ENCODE measurements at regions not wholly inside any gene's neighbourhood (a gene's known extent, or its start where the extent isn't known, plus 50 kb on each side); places are given as distances from the start of the nearest gene placed in this dataset.
A peak's percentile ranks its signal among the peaks of the same experiment; 100 is the strongest.

DNA sequence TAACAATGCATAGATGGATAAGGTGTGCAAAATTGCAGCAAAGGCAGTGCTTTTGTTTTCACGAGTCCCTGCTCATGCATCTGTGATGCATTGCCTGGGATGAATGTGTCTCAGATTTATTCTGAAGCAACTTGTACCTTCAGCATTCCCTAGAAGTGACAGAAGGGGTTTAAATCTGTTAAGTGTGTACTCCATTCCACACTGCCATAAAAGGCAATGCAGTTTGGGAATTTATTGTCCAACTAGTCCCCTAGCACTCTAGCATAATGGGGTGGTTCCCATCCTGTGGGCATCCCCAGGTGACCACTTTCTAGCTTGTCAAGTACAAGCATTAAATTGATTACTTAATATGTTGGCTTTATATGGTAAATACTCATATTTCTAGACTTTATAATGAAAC is 306.5 kb upstream of the CBLB start:
- Histone ChIP-seq H3K9me3 (ENCODE audit: control insufficient read depth, low read length) (no peaks in the 10 kb centered on the region), H3K36me3 (ENCODE audit: control insufficient read depth in 1 of 2, insufficient read depth in 2 of 2, low read length in 1 of 2) (no peaks in the 10 kb centered on the region), H3K27me3 (ENCODE audit: control insufficient read depth in 1 of 2, insufficient read depth in 2 of 2, low read length in 1 of 2) (no peaks in the 10 kb centered on the region), H3K27ac (ENCODE audit: low read depth in 1 of 2, low read length in 2 of 2) (no peak overlapping the region), H3K4me3 (ENCODE audit: low read length in 2 of 2) (no peak overlapping the region), H3K4me1 (ENCODE audit: control insufficient read depth in 1 of 2, insufficient read depth in 2 of 2, low read length in 2 of 2) (no peaks in the 10 kb centered on the region)
- ATAC-seq (ENCODE audit: low FRiP score), result no peak
- no peak for DNase-seq
- WGBS, 2 donors, result 88 to 89% methylated on average over 1 of the region's 1 CpG
- intact Hi-C loops (cut with DNase I), result no loop called here

DNA sequence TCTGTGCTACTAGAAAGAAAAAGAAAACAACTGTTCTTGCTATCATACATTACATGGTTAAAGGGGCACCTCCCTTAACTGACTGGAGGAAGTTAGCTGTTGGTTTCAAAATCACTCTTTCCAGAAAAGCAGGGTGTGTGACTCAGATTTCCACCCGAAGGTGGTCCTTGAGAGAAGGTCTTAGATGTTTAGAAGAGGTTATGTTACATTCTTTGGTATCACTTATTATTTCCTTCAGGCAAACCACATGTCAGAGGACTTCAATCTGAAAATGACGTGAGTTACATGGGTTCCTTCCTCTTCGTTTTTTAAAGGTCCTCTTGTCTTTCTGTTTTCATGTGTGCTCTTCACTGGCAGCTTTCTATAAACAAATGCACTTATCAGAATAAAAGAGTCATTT is 307.9 kb upstream of the CBLB start:
- WGBS, 2 donors, result 55 to 57% methylated on average over 3 of the region's 3 CpGs
- intact Hi-C loops (cut with DNase I), result no loop called here

DNA sequence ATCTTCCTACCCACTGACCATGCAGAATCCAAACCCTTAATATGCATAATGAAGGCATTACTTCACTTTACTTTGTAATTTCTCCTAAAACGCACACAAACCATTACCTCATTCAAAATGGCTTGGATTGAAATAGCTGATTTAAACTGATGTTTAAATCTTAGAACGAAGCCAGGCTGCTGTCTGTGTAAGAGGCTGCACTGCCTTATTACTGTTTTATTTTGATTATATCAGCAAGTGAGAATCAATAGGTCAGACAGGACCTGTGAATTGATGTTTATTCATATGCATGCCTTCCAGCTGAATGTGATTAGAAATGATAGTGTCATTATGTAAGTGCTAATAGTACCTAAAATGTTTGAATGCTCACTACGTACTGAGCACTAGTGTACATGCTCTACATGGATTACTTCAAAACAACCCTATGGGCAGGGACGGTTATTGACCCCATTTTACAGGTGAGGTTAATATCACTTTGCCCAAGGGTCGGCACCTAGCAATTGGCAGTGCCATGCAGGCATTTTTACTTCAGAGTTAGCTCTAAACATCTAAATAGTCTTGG is 314.2 kb upstream of the CBLB start:
- Histone ChIP-seq H3K4me3 (ENCODE audit: low read length in 2 of 2) (no peak overlapping the region), H3K36me3 (ENCODE audit: control insufficient read depth in 1 of 2, insufficient read depth in 2 of 2, low read length in 1 of 2) (no peaks in the 10 kb centered on the region), H3K9me3 (ENCODE audit: control insufficient read depth, low read length) (no peaks in the 10 kb centered on the region), H3K27ac (ENCODE audit: low read depth in 1 of 2, low read length in 2 of 2) (no peak overlapping the region), H3K27me3 (ENCODE audit: control insufficient read depth in 1 of 2, insufficient read depth in 2 of 2, low read length in 1 of 2) (no peaks in the 10 kb centered on the region), H3K4me1 (ENCODE audit: control insufficient read depth in 1 of 2, insufficient read depth in 2 of 2, low read length in 2 of 2) (no peaks in the 10 kb centered on the region)
- ATAC-seq (ENCODE audit: low FRiP score) (no peak), DNase-seq (no peak)
- WGBS, 2 donors, result 87 to 89% methylated on average over 5 of the region's 5 CpGs
- intact Hi-C loops (cut with DNase I), result no loop called here

More for the DNA sequence above, 307.9 kb upstream of the CBLB start:
- H3K9me3 ChIP-seq (ENCODE audit: control insufficient read depth, low read length), result no peaks in the 10 kb centered on the region
- no peaks in the 10 kb centered on the region for H3K36me3 ChIP-seq (ENCODE audit: control insufficient read depth in 1 of 2, insufficient read depth in 2 of 2, low read length in 1 of 2)
- no peak overlapping the region for H3K4me3 ChIP-seq (ENCODE audit: low read length in 2 of 2)
- H3K4me1 ChIP-seq (ENCODE audit: control insufficient read depth in 1 of 2, insufficient read depth in 2 of 2, low read length in 2 of 2), result no peaks in the 10 kb centered on the region
- no peaks in the 10 kb centered on the region for H3K27me3 ChIP-seq (ENCODE audit: control insufficient read depth in 1 of 2, insufficient read depth in 2 of 2, low read length in 1 of 2)
- ATAC-seq (ENCODE audit: low FRiP score), result peak; percentile 48
- H3K27ac ChIP-seq (ENCODE audit: low read depth in 1 of 2, low read length in 2 of 2), result no peak overlapping the region
- DNase-seq, result no peak

DNA sequence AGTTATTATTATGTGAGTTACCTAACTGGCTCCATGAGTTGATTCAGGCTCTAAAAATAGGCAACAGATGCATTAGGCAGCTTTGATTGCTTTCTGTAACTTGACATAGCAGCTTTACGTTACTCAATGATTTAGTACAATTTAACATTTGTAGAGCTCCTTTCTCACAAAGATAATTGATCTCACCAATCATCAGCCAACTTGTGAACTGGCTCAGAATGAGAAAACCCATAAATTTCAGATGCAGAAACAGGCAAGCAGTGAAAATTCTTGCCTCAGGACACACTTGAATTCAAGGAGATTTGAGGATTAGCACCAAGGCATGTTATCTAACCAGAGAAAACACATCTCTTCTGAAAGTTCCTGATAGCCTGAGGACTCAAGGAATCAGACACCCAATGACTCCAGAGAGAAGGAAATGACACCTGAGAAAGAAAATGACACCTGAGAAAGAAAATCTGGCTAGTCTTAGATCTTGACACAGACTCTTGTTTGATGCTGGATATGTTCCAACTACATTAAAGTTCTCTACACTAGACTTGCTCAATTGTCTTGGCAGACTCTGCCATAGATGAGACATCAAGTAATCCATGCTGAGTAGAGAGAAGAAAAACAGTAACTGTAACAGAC is 315.1 kb upstream of the CBLB start:
- no peaks in the 10 kb centered on the region for H3K27me3 ChIP-seq (ENCODE audit: control insufficient read depth in 1 of 2, insufficient read depth in 2 of 2, low read length in 1 of 2)
- H3K4me1 ChIP-seq (ENCODE audit: control insufficient read depth in 1 of 2, insufficient read depth in 2 of 2, low read length in 2 of 2), result no peaks in the 10 kb centered on the region
- no peak overlapping the region for H3K27ac ChIP-seq (ENCODE audit: low read depth in 1 of 2, low read length in 2 of 2)
- WGBS, 2 donors, result 74 to 76% methylated on average over 1 of the region's 1 CpG
- intact Hi-C loops (cut with DNase I), result no loop called here
- H3K4me3 ChIP-seq (ENCODE audit: low read length in 2 of 2), result no peak overlapping the region
- DNase-seq, result no peak
- H3K36me3 ChIP-seq (ENCODE audit: control insufficient read depth in 1 of 2, insufficient read depth in 2 of 2, low read length in 1 of 2), result no peaks in the 10 kb centered on the region
- ATAC-seq (ENCODE audit: low FRiP score), result no peak
- H3K9me3 ChIP-seq (ENCODE audit: control insufficient read depth, low read length), result no peaks in the 10 kb centered on the region

DNA sequence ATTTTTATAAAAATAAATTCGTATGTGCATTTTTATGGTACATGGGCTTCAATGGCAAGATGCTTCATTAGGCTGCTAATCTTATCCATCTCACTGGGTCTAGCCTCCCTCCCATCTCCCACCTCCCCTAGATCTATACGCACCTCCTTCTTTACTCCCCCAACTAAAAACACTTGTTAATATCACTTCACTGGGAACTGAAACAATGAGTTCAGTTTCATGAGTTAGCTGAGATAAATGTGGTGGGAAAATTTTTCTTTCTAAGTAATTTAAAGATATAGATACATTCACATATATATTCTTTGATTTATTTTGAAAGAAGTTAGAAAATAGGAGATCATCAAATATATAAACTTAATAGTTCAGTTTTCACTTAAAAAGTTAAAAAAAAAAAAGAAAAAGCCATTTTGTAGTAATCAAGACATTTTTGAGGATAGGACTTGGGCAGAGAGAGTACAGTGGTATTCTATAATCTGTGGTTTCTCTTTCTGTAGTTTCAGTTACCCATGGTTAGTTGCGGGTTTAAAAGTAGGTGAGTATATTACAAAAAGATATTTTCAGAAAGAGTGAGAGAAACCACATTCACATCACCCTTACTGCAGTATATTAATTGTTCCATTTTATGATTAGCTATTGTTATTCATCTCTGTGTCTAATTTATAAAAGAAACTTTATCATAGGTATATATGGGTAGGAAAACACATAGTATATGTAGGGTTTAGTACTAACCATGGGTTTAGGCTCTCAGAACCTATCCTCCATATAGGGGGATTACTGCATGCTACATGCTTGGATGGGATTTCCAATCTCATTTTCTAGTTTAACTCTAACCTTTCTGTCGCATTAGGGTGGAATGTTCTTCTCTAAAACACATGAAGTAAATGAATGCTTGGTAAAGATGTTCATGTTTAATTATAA is 316.0 kb upstream of the CBLB start:
- H3K4me3 ChIP-seq (ENCODE audit: low read length in 2 of 2), result no peak overlapping the region
- H3K36me3 ChIP-seq (ENCODE audit: control insufficient read depth in 1 of 2, insufficient read depth in 2 of 2, low read length in 1 of 2), result no peaks in the 10 kb centered on the region
- no peak for DNase-seq
- ATAC-seq (ENCODE audit: low FRiP score), result no peak
- no peaks in the 10 kb centered on the region for H3K9me3 ChIP-seq (ENCODE audit: control insufficient read depth, low read length)
- H3K4me1 ChIP-seq (ENCODE audit: control insufficient read depth in 1 of 2, insufficient read depth in 2 of 2, low read length in 2 of 2), result no peaks in the 10 kb centered on the region
- H3K27me3 ChIP-seq (ENCODE audit: control insufficient read depth in 1 of 2, insufficient read depth in 2 of 2, low read length in 1 of 2), result no peaks in the 10 kb centered on the region
- intact Hi-C loops (cut with DNase I), result no loop called here
- H3K27ac ChIP-seq (ENCODE audit: low read depth in 1 of 2, low read length in 2 of 2), result no peak overlapping the region
- WGBS, 2 donors, result 92 to 93% methylated on average over 4 of the region's 4 CpGs

DNA sequence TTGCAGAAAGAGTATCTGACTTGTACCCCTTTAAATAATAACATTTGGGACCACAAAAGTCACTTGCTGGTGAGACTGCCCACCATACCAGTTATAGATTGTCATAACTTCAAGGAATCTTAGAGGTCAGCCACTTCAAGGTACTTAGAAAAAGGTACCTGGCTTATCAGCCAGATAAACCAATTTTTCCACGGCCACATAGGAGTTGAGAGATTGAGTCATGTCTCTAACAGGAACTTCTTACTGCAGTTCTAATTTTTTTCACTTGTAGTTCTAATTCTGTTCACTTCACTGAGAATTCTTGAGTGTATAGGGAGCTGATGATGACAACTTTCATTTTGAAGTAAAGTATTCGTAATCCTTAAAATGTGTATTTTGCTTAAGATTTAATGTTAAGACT is 317.1 kb upstream of the CBLB start:
- WGBS, 2 donors, result 83% methylated on average over 2 of the region's 2 CpGs
- no peak for ATAC-seq (ENCODE audit: low FRiP score)
- Histone ChIP-seq H3K4me3 (ENCODE audit: low read length in 2 of 2) (no peak overlapping the region), H3K27me3 (ENCODE audit: control insufficient read depth in 1 of 2, insufficient read depth in 2 of 2, low read length in 1 of 2) (no peaks in the 10 kb centered on the region), H3K27ac (ENCODE audit: low read depth in 1 of 2, low read length in 2 of 2) (no peak overlapping the region), H3K4me1 (ENCODE audit: control insufficient read depth in 1 of 2, insufficient read depth in 2 of 2, low read length in 2 of 2) (no peaks in the 10 kb centered on the region), H3K9me3 (ENCODE audit: control insufficient read depth, low read length) (no peaks in the 10 kb centered on the region), H3K36me3 (ENCODE audit: control insufficient read depth in 1 of 2, insufficient read depth in 2 of 2, low read length in 1 of 2) (no peaks in the 10 kb centered on the region)
- intact Hi-C loops (cut with DNase I), result no loop called here
- no peak for DNase-seq

DNA sequence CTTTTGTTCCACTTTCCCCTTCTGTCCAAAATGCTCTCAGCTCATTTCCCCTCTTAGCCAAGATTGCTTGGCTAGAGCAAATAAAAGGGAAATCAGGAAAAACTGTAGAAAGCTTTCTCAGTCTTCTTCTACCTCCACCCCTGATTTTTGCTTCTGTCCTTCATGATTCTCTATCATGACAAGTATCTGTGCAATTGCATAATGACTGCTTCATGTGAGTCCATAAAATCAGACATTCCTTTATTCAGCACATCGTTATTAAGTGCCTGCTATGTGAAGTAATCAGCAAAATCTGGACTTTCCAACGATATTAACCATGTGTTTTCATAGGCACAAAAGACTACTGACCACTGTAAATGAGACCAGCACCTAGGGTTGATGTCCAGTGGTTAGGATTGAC is 321.5 kb upstream of the CBLB start:
- Histone ChIP-seq H3K27ac (ENCODE audit: low read depth in 1 of 2, low read length in 2 of 2) (no peak overlapping the region), H3K4me1 (ENCODE audit: control insufficient read depth in 1 of 2, insufficient read depth in 2 of 2, low read length in 2 of 2) (no peaks in the 10 kb centered on the region), H3K27me3 (ENCODE audit: control insufficient read depth in 1 of 2, insufficient read depth in 2 of 2, low read length in 1 of 2) (no peaks in the 10 kb centered on the region), H3K4me3 (ENCODE audit: low read length in 2 of 2) (no peak overlapping the region), H3K36me3 (ENCODE audit: control insufficient read depth in 1 of 2, insufficient read depth in 2 of 2, low read length in 1 of 2) (no peaks in the 10 kb centered on the region), H3K9me3 (ENCODE audit: control insufficient read depth, low read length) (no peaks in the 10 kb centered on the region)
- DNase-seq (no peak), ATAC-seq (ENCODE audit: low FRiP score) (no peak)
- intact Hi-C loops (cut with DNase I), result no loop called here
- 67 to 68% methylated on average over 2 of the region's 2 CpGs for WGBS, 2 donors

DNA sequence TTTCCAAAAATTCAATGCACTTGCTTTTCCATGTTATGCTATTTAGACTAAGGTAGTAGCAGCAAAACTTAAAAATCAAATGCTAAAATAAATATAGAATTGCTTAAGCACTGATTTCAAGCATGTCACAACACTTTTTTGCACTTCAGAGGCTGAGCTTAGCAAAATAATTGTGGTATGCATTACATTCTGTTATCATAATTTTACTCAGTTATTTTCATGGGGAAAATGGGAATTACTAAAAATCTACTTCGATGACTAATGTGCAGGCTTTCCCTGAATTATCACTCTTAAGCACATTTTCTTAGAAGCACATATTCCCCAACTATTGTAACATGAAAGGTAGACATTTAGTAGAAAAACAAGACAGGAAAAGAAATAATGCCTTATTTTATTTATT is 322.4 kb upstream of the CBLB start:
- H3K9me3 ChIP-seq (ENCODE audit: control insufficient read depth, low read length), result no peaks in the 10 kb centered on the region
- H3K27ac ChIP-seq (ENCODE audit: low read depth in 1 of 2, low read length in 2 of 2), result no peak overlapping the region
- H3K4me1 ChIP-seq (ENCODE audit: control insufficient read depth in 1 of 2, insufficient read depth in 2 of 2, low read length in 2 of 2), result no peaks in the 10 kb centered on the region
- no peak for ATAC-seq (ENCODE audit: low FRiP score)
- 42 to 59% methylated on average over 1 of the region's 1 CpG for WGBS, 2 donors
- no peak for DNase-seq
- H3K27me3 ChIP-seq (ENCODE audit: control insufficient read depth in 1 of 2, insufficient read depth in 2 of 2, low read length in 1 of 2), result no peaks in the 10 kb centered on the region
- intact Hi-C loops (cut with DNase I), result no loop called here
- no peaks in the 10 kb centered on the region for H3K36me3 ChIP-seq (ENCODE audit: control insufficient read depth in 1 of 2, insufficient read depth in 2 of 2, low read length in 1 of 2)
- H3K4me3 ChIP-seq (ENCODE audit: low read length in 2 of 2), result no peak overlapping the region

DNA sequence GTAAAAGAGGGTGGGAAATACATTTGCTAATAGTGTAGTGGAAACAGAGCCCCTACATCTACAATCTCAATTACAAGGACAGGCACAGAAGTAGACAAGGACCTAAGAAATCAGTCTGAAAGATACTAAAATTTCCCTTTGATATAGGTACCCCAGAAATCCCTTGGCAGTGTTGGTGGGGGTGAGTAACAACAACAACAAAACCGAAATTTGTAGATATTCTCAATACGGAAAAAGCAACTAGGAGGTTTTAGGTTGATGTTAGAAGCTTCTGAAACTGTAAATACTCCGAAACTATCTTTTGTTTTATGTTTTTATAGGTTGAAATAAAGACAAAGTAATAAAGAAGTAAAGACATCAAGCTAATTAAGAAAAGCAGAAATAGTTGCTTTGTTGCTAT is 323.1 kb upstream of the CBLB start:
- no peaks in the 10 kb centered on the region for H3K27me3 ChIP-seq (ENCODE audit: control insufficient read depth in 1 of 2, insufficient read depth in 2 of 2, low read length in 1 of 2)
- ATAC-seq (ENCODE audit: low FRiP score) (no peak), DNase-seq (no peak)
- intact Hi-C loops (cut with DNase I), result no loop called here
- no peaks in the 10 kb centered on the region for H3K36me3 ChIP-seq (ENCODE audit: control insufficient read depth in 1 of 2, insufficient read depth in 2 of 2, low read length in 1 of 2)
- 95 to 97% methylated on average over 3 of the region's 3 CpGs for WGBS, 2 donors
- no peaks in the 10 kb centered on the region for H3K4me1 ChIP-seq (ENCODE audit: control insufficient read depth in 1 of 2, insufficient read depth in 2 of 2, low read length in 2 of 2)
- H3K4me3 ChIP-seq (ENCODE audit: low read length in 2 of 2), result no peak overlapping the region
- no peaks in the 10 kb centered on the region for H3K9me3 ChIP-seq (ENCODE audit: control insufficient read depth, low read length)
- no peak overlapping the region for H3K27ac ChIP-seq (ENCODE audit: low read depth in 1 of 2, low read length in 2 of 2)

Measured in aorta (tissue), 5 donors.